ENCODE measurements at regions not wholly inside any gene's neighbourhood (a gene's known extent, or its start where the extent isn't known, plus 50 kb on each side); places are given as distances from the start of the nearest gene placed in this dataset.
"Not testable (repeated sequence)": the region's sequence is repeated elsewhere in the genome, so short reads cannot be mapped to it uniquely, and the experiment has no call there.

- DNase-seq: peak in 1 of 2 experiments; percentile 13
These were observed 56.2 kb downstream of the SPATA31A6 start for GRCh38 chr9:42239445-42240260.

DNA sequence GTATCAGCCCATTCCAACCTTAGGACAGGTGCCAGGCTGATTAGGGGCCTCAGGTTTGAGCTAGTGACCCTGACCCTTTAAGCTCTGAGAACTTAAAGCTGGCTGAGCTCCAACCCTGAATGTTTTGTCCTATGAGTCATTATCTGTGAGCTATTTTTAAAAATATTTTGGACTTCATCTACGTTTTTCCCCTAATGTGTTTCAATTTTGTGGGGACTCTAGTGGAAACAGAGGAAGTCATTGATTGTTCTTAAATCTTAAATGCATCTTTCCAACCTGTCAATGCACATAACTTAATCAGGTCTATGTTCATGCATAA, 56.8 kb downstream of the SPATA31A6 start:
- not testable (repeated sequence) for DNase-seq

- DNase-seq: not testable (repeated sequence)
These were observed 59.8 kb downstream of the SPATA31A6 start for GRCh38 chr9:42243211-42243610.

DNA sequence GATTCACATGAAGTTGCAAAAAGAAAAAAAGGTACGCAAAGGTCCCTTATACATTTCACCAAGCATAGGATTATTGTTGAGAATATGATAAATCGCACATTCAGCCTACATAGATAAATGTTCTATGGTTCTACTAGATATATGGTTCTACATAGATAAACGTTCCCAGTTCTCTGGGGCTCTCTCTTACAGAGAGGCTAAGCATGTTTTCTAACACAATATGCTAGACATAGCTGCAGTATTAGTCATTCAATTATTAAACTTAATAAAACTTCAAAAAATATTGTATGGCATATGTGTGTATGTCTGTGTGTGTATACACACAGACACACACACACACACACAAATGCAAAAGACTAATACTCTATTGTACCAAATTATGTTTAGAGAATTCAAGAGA, 60.4 kb downstream of the SPATA31A6 start:
- not testable (repeated sequence) for DNase-seq

- DNase-seq: not testable (repeated sequence)
These were observed 85.3 kb downstream of the SPATA31A6 start for GRCh38 chr9:42268729-42269128.

DNA sequence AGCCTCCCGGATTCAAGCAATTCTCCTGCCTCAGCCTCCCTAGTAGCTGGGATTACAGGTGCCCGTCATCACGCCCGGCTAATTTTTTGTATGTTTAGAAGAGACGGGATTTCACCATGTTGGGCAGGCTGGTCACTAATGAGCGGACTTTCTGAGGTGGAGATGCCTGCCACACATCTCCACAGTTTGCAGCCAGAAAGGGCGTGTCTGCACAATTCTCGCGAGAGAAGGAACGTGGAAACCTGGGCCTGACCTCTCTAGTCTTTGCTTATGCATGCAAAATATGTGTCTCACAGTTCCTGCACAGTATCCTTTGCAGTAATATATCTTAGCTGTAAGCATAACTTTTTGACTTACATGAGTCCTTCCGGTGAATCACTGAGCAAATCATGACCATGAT, 85.7 kb downstream of the SPATA31A6 start:
- not testable (repeated sequence) for DNase-seq

GRCh38 chr9:42273191-42273590, 89.7 kb downstream of the SPATA31A6 start:
- not testable (repeated sequence) for DNase-seq

GRCh38 chr9:42275141-42275540, 91.7 kb downstream of the SPATA31A6 start:
- DNase-seq: no peak

- DNase-seq: not testable (repeated sequence)
These were observed 99.2 kb downstream of the SPATA31A6 start for GRCh38 chr9:42282531-42283178.

DNA sequence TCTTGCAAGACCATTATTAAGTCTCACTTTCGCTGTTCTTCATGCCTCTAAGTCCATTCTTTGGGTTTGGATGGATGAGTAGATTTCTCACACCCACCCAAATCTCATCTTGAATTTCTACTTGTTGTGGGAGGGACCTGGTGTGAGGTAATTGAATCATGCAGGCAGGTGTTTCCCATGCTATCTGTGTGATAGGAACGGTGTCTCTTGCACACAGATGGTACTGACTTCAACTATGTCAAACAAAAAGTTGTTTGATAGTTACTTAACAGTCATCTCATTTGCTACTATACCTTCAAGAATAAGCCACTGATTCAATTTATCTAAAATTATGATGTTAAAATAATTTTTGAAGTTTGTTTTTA, 99.7 kb downstream of the SPATA31A6 start:
- DNase-seq: not testable (repeated sequence)

DNA sequence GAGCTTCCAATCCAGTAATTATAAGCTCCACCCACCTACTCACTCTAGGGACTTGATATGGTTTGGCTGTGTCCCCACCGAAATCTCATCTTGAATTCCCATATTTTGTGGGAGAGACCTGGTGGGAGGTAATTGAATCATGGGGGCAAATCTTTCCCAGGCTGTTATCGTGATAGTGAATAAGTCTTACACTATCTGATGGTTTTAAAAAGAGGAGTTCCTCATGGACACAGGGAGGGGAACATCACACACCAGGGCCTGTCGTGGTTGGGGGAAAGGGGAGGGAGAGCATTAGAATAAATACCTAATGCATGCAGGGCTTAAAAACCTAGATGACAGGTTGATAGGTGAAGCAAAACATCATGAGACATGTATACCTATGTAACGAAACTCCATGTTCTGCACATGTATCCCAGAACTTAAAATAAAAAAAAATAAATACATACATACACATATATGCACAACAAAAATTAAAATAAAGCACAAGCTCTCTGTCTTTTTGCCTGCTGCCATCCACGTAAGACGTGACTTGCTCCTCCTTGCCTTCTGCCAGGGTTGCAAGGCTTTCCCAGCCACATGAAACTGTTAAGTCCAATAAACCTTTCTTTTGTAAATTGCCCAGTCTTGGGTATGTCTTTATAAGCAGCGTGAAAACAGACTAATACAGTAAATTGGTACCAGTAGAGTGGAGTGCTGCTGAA, 102.8 kb downstream of the SPATA31A6 start:
- not testable (repeated sequence) for DNase-seq

DNA sequence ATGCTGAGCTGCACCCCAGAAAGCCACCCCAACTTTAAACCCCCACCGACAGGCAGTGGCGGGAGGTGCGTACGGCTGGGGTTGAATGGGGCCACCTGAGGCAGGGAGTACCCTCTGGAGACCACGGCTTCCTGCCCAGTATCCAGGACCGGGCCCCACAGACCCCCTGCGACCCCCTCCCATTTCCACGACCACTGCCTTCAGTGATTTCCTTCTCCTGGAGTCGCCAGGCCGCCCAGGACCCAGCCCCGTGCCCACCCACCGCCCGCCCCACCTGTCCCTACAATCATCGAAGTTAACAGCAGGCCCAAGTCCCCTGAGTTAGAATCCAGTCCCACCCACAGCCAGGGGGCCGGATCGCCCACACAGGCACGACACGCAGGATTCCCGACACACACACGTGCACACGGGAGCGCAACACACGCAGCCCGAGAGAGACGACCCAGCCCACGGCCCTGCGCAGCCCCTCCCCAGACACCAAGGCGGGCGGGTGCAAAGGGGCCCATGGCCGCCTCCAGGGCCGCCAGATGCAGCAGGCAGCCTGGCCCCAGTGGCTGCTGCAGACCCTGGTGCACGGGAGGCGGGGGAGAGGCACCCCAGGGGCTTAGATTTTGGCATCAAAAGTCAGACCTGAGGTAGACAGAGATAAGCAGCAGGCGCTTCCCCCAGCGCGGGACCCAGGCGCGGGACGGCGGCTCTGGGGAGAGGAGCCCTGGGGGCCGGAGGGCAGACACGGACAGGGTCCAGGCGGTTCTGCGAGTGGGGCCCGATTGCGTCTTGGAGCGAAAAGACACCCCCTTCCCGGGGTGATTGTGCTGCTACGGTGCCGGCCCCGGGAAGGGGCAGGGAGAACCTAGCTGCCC, 104.8 kb downstream of the SPATA31A6 start:
- not testable (repeated sequence) for DNase-seq

GRCh38 chr9:42288865-42289229, 105.4 kb downstream of the SPATA31A6 start:
- DNase-seq: not testable (repeated sequence)

- DNase-seq: not testable (repeated sequence)
These were observed 116.7 kb downstream of the SPATA31A6 start for GRCh38 chr9:42300124-42300523.

GRCh38 chr9:42306625-42307024, 123.2 kb downstream of the SPATA31A6 start:
- DNase-seq: not testable (repeated sequence)

- DNase-seq: not testable (repeated sequence)
These were observed 124.0 kb downstream of the SPATA31A6 start for GRCh38 chr9:42307449-42307848.

- not testable (repeated sequence) for DNase-seq
These were observed 127.5 kb downstream of the SPATA31A6 start for GRCh38 chr9:42310972-42311371.

- not testable (repeated sequence) for DNase-seq
These were observed 132.6 kb downstream of the SPATA31A6 start for GRCh38 chr9:42316026-42316425.

DNA sequence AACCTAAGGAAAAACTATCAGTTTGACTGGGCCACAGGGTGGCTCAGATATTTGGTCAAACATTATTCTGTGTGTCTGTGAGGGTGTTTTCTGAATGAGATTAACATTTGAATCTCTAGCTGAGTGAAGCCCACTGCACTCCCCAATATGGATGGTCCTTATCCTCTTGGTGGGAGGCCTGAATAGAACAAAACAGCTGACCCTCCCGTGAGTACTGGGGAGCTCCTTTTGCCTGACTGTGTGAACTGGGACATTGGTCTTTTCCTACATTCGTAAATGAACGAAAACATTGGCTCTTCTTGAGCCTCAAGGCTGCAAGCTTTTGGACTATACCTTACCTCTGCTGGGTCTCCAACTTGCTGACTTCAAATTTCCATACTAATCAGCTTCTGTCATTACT, 134.2 kb downstream of the SPATA31A6 start:
- DNase-seq: not testable (repeated sequence)

DNA sequence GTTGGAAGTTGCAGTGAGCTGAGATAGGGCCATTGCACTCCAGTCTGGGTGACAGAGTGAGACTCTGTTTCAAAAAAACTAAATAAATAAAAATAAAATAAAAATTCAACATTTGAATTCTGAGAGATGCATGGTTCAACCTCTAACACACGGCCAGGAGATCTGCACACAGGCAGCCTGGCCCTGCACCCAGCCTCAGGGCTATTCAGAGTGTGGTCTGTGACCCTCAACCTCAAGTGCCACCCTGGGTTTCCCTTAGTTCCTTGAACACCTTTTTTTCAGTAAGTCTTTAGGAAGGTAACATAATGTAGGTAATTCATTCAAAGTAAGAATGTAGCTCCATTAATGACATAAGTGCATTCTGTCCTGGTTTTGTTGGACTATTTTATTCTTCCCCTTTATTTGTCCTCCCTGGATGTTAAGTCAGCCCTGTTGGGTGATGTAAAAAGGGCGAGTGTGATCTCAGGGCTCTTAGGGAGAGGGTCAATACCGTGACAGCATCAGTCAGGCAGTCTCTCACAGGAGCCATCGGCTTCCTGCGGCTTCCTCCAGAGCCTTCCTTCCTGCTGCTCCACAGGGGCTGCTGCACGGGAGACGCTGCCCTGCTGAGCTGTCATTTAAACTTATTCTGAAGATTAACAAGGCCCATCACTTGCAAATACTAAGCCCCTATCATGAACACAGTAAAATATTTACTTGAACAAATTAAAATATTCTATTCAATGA, 139.8 kb downstream of the SPATA31A6 start:
- DNase-seq: peak in 1 of 2 experiments; percentile 41

DNA sequence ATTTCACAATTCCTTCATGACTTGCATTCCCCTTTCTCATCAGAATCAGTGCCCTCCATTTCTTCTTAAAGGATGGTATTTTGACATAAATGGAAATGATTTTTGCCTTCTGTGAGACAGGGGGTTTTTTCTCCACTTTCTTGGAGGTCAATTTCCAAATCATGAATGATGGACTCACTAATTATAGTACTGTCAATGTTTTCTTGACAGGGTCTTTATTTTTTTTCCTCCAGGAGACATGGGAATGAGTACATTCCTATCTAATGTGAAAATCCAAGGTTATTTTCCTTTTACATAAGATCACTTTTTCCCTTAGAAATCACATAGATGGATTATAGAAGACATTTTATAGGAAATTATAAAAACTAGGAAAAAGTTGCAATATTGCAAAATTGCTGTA, 141.7 kb downstream of the SPATA31A6 start:
- not testable (repeated sequence) for DNase-seq

GRCh38 chr9:42325561-42325960, 142.1 kb downstream of the SPATA31A6 start:
- not testable (repeated sequence) for DNase-seq

Measured in NCI-H2081 (cell line).